ENCODE measurements at regions not wholly inside any gene's neighbourhood (a gene's known extent, or its start where the extent isn't known, plus 50 kb on each side); places are given as distances from the start of the nearest gene placed in this dataset.

DNA sequence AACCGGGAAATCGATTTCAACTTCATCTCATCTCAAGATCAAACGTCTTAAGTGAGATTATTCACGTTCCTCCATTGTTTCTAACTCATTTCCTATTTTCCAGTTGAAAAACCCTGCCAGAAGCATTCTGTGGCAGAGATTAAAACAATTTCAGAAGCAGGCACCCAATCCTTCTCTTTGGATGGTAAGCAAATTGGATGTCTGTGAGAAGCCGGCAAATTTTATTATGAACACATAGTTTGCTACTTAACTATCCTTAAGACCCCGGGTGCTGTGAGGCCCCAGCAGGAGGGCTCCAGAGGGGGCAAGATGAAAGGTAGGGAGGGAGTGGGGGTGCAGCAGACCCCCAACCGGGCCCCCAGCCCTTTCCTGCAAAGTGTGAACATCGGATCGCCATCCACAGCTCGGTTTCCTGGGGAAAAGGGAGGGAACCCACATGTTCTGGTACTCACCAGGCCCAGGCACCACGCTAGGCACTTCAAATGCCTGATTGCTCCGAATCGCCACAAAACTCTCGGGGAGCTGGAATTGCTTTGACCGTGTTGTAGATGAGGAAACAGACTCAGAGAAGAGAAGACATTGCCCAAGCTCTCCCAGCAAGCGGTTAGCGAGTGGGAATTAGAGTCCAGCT lies 167.1 kb upstream of the MVB12B start:
- TF ChIP-seq, protein P1, sequence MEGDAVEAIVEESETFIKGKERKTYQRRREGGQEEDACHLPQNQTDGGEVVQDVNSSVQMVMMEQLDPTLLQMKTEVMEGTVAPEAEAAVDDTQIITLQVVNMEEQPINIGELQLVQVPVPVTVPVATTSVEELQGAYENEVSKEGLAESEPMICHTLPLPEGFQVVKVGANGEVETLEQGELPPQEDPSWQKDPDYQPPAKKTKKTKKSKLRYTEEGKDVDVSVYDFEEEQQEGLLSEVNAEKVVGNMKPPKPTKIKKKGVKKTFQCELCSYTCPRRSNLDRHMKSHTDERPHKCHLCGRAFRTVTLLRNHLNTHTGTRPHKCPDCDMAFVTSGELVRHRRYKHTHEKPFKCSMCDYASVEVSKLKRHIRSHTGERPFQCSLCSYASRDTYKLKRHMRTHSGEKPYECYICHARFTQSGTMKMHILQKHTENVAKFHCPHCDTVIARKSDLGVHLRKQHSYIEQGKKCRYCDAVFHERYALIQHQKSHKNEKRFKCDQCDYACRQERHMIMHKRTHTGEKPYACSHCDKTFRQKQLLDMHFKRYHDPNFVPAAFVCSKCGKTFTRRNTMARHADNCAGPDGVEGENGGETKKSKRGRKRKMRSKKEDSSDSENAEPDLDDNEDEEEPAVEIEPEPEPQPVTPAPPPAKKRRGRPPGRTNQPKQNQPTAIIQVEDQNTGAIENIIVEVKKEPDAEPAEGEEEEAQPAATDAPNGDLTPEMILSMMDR (IDR thresholded peaks at IDR 0.05) = no peak
- no peak for TF ChIP-seq EP300 (IDR thresholded peaks at IDR 0.05)
